Activated CD8-positive, alpha-beta T cell treated with anti-CD3 and anti-CD28 coated beads for 36 hours (primary cell): ENCODE measurements at regions not wholly inside any gene's neighbourhood (a gene's known extent, or its start where the extent isn't known, plus 50 kb on each side); places are given as distances from the start of the nearest gene placed in this dataset.
"Not testable (repeated sequence)": the region's sequence is repeated elsewhere in the genome, so short reads cannot be mapped to it uniquely, and the experiment has no call there.

Source experiments
- ATAC-seq: fragments of 200-7000 bp; cut with Tn5 transposase; one replicate; pipeline ENCODE4 v1.10.0; 2021; ENCODE audit warnings: mild to moderate bottlenecking, moderate library complexity
- CTCF ChIA-PET: fragments of 350-600 bp; sonication (Branson Sonifier 250); formaldehyde crosslinking; loops from one replicate; lab custom pipeline; 2021; ENCODE audit warnings: antibody characterized with exemption; lab: Charles Lee
- POLR2A ChIA-PET: fragments of 350-600 bp; sonication (Branson Sonifier 250); formaldehyde crosslinking; loops from one replicate; lab custom pipeline; 2021; ENCODE audit warnings: antibody characterized with exemption; lab: Charles Lee
- DNase-seq: peaks from one replicate; pipeline ENCODE4 v3.0.0-alpha.2; 2020
- H3K27ac Mint-ChIP-seq: one replicate; pipeline ENCODE4 v1.8.0; 2021; ENCODE audit warnings: mild to moderate bottlenecking, mixed read lengths
- H3K27me3 Mint-ChIP-seq: one replicate; pipeline ENCODE4 v1.8.0; 2021; ENCODE audit warnings: mixed read lengths
- H3K36me3 Mint-ChIP-seq: one replicate; pipeline ENCODE4 v1.8.0; 2021; ENCODE audit warnings: low read depth, mixed read lengths
- H3K4me1 Mint-ChIP-seq: one replicate; pipeline ENCODE4 v1.8.0; 2021; ENCODE audit warnings: low read depth, mixed read lengths
- H3K4me3 Mint-ChIP-seq: one replicate; pipeline ENCODE4 v1.8.0; 2021; ENCODE audit warnings: mild to moderate bottlenecking, moderate library complexity, mixed read lengths
- H3K9me3 Mint-ChIP-seq: one replicate; pipeline ENCODE4 v1.8.0; 2021; ENCODE audit warnings: mixed read lengths
- intact Hi-C: fragments of 100-400 bp; cut with micrococcal nuclease; formaldehyde crosslinking; loops from one replicate; pipeline ENCODE4 v1.10.0; 2022

DNA sequence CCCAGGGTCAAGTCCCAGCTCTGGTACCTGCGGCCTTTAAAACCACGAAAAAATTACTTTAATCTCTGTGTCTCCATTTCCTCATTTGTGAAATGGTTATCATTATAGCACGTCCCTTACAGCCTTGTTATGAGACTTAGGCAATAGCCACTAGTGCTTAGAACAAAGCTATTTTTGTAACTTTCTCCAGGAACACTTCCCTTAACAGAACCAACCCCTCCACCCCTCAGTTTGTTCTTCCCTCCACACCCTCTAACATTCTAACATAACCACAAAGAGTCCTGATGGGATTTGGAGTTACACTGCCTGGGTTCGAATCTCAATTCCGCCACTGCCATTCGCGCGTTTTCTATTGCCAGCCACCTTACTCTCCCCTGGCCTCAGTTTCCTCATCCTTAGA lies 2777.4 kb upstream of the TPTE start:
- H3K9me3 Mint-ChIP-seq, POLR2A ChIA-PET, H3K4me1 Mint-ChIP-seq, ATAC-seq, H3K27me3 Mint-ChIP-seq, intact Hi-C loops, H3K4me3 Mint-ChIP-seq, DNase-seq, H3K27ac Mint-ChIP-seq, H3K36me3 Mint-ChIP-seq, CTCF ChIA-PET: not testable (repeated sequence)

DNA sequence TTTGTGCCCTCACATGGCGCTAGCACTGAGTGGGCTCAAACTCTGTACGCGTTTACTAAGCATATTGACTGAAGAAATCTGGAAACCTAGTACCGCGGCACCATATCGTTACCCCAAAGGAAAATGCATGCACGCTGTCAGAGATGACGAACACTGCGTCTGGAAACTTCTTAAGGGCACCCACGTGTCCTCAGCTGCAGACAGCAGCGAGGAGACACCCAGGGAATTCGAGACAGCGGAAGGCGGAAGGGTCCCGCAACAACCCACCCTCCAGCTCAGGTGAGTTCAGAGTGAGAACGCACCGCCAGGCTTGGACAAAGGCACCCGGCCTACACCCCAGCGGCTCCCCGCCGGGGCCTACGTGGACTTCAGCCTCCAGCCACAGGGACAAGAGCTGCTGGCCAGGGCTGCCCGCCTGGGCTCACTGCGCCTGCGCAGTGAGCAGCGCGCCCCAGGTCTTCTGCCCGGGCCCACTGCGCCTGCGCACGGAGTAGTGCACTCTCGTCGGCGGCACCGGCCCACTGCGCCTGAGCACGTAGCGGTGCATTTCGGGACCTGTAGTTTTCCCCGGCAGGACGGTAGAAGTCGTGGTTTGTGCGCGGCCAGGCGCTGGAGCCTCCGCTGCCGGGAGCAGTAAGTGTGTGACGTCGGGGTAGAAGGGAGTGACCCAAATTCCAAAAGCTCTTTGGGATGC lies 2776.8 kb upstream of the TPTE start:
- H3K9me3 Mint-ChIP-seq, H3K36me3 Mint-ChIP-seq, H3K4me1 Mint-ChIP-seq, H3K27ac Mint-ChIP-seq, POLR2A ChIA-PET, DNase-seq, H3K27me3 Mint-ChIP-seq, intact Hi-C loops, CTCF ChIA-PET, H3K4me3 Mint-ChIP-seq: not testable (repeated sequence)
- ATAC-seq: peak; percentile 97

DNA sequence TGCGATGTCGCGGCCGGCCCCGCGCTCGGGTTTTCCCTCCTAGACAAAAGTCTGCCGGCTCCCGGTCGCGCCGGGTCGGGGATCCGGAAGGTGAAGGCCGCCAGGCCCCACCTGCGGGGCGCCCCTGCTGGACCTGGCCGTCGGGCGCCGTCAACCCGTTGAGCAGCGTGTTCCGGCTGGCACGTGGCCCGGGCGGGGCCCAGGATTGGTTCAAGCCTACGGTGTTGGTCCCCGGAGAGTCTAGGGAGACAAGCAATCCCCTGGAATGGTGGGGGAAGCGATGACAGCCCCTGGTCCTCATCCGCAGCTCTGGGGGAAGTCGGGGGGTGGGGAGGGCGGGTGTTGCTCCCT lies 2776.3 kb upstream of the TPTE start:
- ATAC-seq: peak; percentile 79
- intact Hi-C loops, H3K27ac Mint-ChIP-seq, H3K9me3 Mint-ChIP-seq, H3K27me3 Mint-ChIP-seq, H3K36me3 Mint-ChIP-seq, DNase-seq, POLR2A ChIA-PET, H3K4me3 Mint-ChIP-seq, CTCF ChIA-PET, H3K4me1 Mint-ChIP-seq: not testable (repeated sequence)

DNA sequence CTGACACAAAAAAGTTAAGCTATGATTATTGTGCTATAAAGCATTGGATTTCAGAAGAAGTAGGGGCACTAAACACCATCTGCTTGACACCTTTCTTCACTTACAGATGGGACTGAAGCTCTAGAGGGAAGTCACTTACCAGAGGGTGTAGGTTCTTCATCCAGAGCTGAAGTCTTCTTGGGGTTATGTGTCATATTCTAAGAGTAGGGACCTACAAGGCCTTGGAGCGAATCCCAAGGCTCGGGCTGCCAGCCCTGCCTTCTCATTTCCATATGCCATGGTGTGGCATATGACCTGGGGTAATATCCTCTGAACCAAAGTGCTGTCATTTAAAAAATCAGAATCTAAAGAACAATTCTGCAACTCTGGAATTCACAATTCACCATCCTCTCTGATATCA lies 2773.4 kb upstream of the TPTE start:
- H3K4me3 Mint-ChIP-seq, intact Hi-C loops, H3K4me1 Mint-ChIP-seq, ATAC-seq, H3K27ac Mint-ChIP-seq, CTCF ChIA-PET, H3K9me3 Mint-ChIP-seq, DNase-seq, H3K36me3 Mint-ChIP-seq, POLR2A ChIA-PET, H3K27me3 Mint-ChIP-seq: not testable (repeated sequence)

DNA sequence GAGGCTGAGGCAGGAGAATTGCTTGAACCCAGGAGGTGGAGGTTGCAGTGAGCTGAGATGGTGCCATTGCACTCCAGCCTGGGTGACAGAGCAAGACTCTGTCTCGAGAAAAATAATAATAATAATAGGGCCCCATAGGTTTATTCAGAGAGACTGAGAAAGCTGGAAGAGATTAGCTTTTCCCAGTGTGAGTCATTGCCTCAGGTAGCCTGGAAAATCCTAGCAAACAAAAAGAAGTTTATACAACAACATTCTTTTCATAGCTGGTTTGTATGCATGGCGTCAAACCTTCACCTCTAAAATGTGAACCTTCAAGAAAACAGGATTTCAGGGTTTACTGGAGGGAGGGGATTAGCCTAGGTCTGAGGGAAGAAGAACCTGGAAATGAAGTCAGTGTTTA lies 2768.8 kb upstream of the TPTE start:
- DNase-seq, intact Hi-C loops, POLR2A ChIA-PET, ATAC-seq, H3K4me1 Mint-ChIP-seq, CTCF ChIA-PET, H3K27me3 Mint-ChIP-seq, H3K36me3 Mint-ChIP-seq, H3K4me3 Mint-ChIP-seq, H3K27ac Mint-ChIP-seq, H3K9me3 Mint-ChIP-seq: not testable (repeated sequence)

DNA sequence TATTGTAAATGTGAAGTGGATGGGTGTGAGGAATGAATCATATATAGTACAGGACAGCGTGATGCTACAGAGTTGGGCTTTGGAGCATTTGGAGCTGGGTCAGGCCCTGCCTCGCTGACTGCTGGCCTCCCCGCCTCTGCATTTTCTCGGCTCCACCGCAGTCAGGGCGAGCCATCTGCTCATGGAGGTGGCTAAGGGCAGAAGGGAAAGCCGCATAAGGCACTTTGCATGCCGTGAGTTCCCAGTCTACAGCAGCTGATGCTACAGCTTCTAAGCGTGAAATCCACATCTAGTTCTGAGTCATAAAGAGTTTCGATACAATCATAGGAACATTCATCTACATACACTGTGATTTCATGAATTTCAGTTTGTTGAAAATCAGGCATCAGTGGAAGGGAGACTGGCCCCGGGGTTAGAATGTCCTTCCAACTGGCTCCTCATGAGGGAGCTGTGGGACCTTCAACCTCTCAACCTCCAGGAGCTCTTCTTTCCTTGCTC lies 2768.0 kb upstream of the TPTE start:
- CTCF ChIA-PET, H3K4me3 Mint-ChIP-seq, H3K27ac Mint-ChIP-seq, H3K27me3 Mint-ChIP-seq, POLR2A ChIA-PET, H3K36me3 Mint-ChIP-seq, H3K4me1 Mint-ChIP-seq, H3K9me3 Mint-ChIP-seq, intact Hi-C loops: not testable (repeated sequence)
- ATAC-seq (peak; percentile 91), DNase-seq (peak; percentile 13)

DNA sequence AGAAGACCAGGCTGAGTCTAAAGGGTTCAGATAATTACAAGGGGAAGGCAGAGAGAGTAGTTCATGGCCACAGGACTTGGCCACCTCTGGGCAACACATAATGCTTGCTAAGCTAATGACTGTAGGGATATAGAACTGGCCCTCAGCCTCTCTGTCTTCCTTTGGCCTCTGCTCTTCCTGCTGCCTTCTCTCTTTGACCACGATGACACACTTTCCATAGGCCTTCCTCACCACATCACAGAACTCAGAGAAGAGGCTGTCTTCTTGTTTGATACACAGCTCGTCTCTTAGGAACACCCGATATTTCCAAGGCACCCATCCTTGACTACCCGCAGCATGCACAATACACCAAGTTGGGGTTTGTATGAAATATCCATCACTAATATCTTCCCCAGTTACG lies 2751.4 kb upstream of the TPTE start:
- H3K27ac Mint-ChIP-seq, POLR2A ChIA-PET, CTCF ChIA-PET, H3K4me1 Mint-ChIP-seq, H3K27me3 Mint-ChIP-seq, intact Hi-C loops, H3K9me3 Mint-ChIP-seq, H3K36me3 Mint-ChIP-seq, H3K4me3 Mint-ChIP-seq, DNase-seq: not testable (repeated sequence)
- peak; percentile 17 for ATAC-seq

DNA sequence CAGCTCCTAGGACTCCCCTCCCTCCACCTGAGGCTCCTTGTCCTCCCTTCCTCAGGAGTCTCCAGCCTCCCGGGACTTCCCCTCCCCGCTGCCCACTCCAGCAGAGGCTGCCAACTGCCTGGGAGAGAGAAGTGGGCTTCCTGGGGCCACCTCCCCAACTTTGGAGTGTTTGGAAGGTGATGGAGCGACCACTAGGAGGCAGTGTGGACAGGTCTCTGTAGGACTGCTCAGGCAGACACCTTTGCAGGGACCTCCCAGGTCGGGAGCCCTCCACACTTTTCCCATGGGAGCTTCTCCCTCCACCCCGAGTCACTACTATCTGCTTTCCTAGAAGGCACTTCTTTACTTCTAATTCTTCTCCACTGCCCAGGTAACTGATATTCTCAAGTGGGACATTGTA lies 2747.2 kb upstream of the TPTE start:
- H3K36me3 Mint-ChIP-seq, CTCF ChIA-PET, POLR2A ChIA-PET, H3K4me3 Mint-ChIP-seq, ATAC-seq, H3K9me3 Mint-ChIP-seq, H3K4me1 Mint-ChIP-seq, intact Hi-C loops, H3K27ac Mint-ChIP-seq, H3K27me3 Mint-ChIP-seq, DNase-seq: not testable (repeated sequence)

DNA sequence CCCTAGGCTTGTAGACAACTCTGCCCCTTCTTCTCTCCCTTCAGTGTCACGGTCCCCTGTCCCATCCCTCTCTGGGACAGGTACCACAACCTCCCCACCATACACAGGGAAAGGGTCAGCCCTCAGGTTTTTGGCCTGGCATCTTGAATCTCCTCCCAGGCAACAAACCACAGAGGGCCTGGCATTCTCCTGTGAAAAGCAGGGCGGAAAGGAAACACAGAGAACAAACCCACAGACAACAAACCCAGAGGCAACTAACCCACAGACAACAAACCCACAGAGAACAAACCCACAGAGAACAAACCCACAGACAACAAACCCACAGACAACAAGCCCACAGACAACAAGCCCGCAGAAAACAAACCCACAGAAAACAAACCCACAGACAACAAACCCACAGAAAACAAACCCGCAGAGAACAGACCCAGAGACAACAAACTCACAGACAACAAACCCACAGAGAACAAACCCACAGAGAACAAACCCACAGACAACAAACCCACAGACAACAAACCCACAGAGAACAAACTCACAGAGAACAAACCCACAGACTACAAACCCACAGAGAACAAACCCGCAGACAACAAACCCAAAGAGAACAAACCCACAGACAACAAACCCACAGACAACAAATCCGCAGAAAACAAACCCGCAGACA lies 2745.9 kb upstream of the TPTE start:
- POLR2A ChIA-PET, ATAC-seq, H3K36me3 Mint-ChIP-seq, CTCF ChIA-PET, H3K4me1 Mint-ChIP-seq, H3K9me3 Mint-ChIP-seq, H3K27me3 Mint-ChIP-seq, intact Hi-C loops: not testable (repeated sequence)
- H3K4me3 Mint-ChIP-seq: peak overlapping the region; percentile 31
- peak overlapping the region; percentile 55 for H3K27ac Mint-ChIP-seq
- peak; percentile 1 for DNase-seq

DNA sequence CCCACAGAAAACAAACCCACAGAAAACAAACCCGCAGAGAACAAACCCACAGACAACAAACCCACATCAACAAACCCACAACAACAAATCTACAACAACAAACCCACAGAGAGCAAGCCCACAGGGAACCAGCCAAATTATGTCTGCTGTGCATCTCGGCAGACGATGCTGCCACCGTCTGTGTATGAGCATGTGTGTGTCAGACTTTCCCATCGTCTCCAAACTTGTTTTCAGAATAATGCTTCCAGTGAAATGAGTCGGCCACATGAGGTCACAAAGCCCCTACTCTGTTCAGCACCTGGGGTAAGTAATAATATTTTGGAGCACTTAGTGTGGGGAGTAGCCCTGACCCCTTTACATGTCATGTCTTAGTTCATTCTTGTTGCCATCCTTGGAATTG lies 2745.3 kb upstream of the TPTE start:
- intact Hi-C loops: not testable (repeated sequence)
- H3K4me3 Mint-ChIP-seq: peak overlapping the region; percentile 31

DNA sequence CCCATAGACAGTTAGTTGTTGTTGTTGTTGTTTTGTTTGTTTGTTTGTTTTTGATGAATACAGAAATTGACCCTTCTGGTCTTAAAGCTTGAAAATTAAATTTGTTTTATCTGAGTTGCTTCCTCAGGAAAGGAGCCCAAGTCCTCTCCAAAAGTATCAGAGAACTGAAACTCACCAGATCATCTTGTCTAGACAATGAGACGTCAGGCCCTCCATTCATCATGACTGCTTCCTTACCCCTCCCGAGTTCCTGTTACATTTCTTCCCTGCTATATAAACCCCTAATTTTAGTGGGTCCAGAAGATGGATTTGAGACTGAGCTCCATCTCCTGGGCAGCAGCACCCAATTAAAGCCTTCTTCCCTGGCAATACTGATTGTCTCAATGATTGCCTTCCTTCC lies 2744.8 kb upstream of the TPTE start:
- H3K27me3 Mint-ChIP-seq, ATAC-seq, DNase-seq, H3K9me3 Mint-ChIP-seq, H3K36me3 Mint-ChIP-seq, intact Hi-C loops, POLR2A ChIA-PET, H3K27ac Mint-ChIP-seq, H3K4me3 Mint-ChIP-seq, CTCF ChIA-PET, H3K4me1 Mint-ChIP-seq: not testable (repeated sequence)

More for the DNA sequence above, 2745.3 kb upstream of the TPTE start:
- H3K4me1 Mint-ChIP-seq, H3K27me3 Mint-ChIP-seq, DNase-seq, CTCF ChIA-PET, POLR2A ChIA-PET, H3K36me3 Mint-ChIP-seq, H3K9me3 Mint-ChIP-seq: not testable (repeated sequence)
- ATAC-seq: peak; percentile 47
- peak overlapping the region; percentile 55 for H3K27ac Mint-ChIP-seq

DNA sequence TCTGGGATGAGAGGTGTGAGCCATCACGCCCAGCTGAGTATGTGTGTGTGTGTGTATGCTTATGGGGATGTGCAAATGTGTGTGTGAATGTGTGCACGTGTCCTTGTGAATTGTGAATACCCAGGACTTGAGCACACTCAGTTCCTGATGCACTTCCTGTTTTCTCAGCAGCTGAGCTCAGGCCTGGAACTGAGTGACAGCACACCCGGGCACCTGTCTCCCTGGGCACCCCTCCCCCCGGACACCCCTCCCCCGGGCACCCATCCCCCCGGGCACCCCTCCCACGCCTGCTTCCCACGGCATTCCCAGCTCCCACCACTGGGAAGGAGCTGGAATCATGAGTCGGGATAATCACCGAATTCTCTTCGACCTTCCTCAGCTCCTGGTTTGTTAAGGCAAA lies 2744.1 kb upstream of the TPTE start:
- H3K4me3 Mint-ChIP-seq, H3K27me3 Mint-ChIP-seq, CTCF ChIA-PET, intact Hi-C loops, DNase-seq, POLR2A ChIA-PET, H3K36me3 Mint-ChIP-seq, H3K4me1 Mint-ChIP-seq, ATAC-seq, H3K27ac Mint-ChIP-seq, H3K9me3 Mint-ChIP-seq: not testable (repeated sequence)
